HG03469 (cell line): ENCODE measurements at regions not wholly inside any gene's neighbourhood (a gene's known extent, or its start where the extent isn't known, plus 50 kb on each side); places are given as distances from the start of the nearest gene placed in this dataset.

ENCODE experiments used
- ATAC-seq: cut with Tn5 transposase; IDR thresholded peaks from one replicate; pipeline ENCODE4 v1.9.1; 2021; ENCODE audit warnings: mild to moderate bottlenecking, moderate library complexity, moderate number of reproducible peaks; ENCODE audit not compliant: unreplicated experiment

- ATAC-seq, result no peak
These were observed 125.0 kb upstream of the MEF2A start for GRCh38 chr15:99440551-99441443.

GRCh38 chr15:99441444-99441800 is 124.4 kb upstream of the MEF2A start:
- ATAC-seq, result no peak

GRCh38 chr15:99441871-99442251 is 123.9 kb upstream of the MEF2A start:
- ATAC-seq, result no peak

GRCh38 chr15:99442252-99442897 is 123.4 kb upstream of the MEF2A start:
- ATAC-seq, result no peak

GRCh38 chr15:99443056-99443756 is 122.6 kb upstream of the MEF2A start:
- no peak for ATAC-seq

GRCh38 chr15:99443768-99444446 is 121.9 kb upstream of the MEF2A start:
- ATAC-seq, result no peak

- no peak for ATAC-seq
These were observed 120.4 kb upstream of the MEF2A start for GRCh38 chr15:99445272-99445850.

- no peak for ATAC-seq
These were observed 119.0 kb upstream of the MEF2A start for GRCh38 chr15:99446565-99447496.

- ATAC-seq, result no peak
These were observed 118.0 kb upstream of the MEF2A start for GRCh38 chr15:99447497-99448371.

GRCh38 chr15:99449514-99449913 is 116.3 kb upstream of the MEF2A start:
- no peak for ATAC-seq

- no peak for ATAC-seq
These were observed 114.9 kb upstream of the MEF2A start for GRCh38 chr15:99450896-99451358.

- ATAC-seq, result no peak
These were observed 114.3 kb upstream of the MEF2A start for GRCh38 chr15:99451484-99451883.

- ATAC-seq, result no peak
These were observed 113.8 kb upstream of the MEF2A start for GRCh38 chr15:99452010-99452409.

GRCh38 chr15:99452728-99453636 is 112.8 kb upstream of the MEF2A start:
- ATAC-seq, result peak; percentile 69

GRCh38 chr15:99453637-99454030 is 112.2 kb upstream of the MEF2A start:
- no peak for ATAC-seq

GRCh38 chr15:99454107-99454809 is 111.5 kb upstream of the MEF2A start:
- ATAC-seq, result no peak
